H1 (cell line): ENCODE measurements at regions not wholly inside any gene's neighbourhood (a gene's known extent, or its start where the extent isn't known, plus 50 kb on each side); places are given as distances from the start of the nearest gene placed in this dataset.

ENCODE experiments used
- CTCF ChIA-PET: fragments of 300-600 bp; sonication (Branson Sonifier 250); formaldehyde crosslinking; loops from one replicate; lab custom pipeline; 2021; ENCODE audit not compliant: partially characterized antibody; lab: Charles Lee
- POLR2A ChIA-PET: fragments of 300-600 bp; sonication (Branson Sonifier 250); formaldehyde crosslinking; loops from one replicate; lab custom pipeline; 2021; ENCODE audit warnings: inconsistent platforms; ENCODE audit not compliant: partially characterized antibody; lab: Charles Lee
- DNase-seq, 2 experiments: peaks; one replicate each; pipeline versions ENCODE4 v3.0.0 to v3.0.0-alpha.2; 2010 to 2022; ENCODE audit warnings: low spot score in 2 of 2, low read depth in 1 of 2, mixed read lengths in 1 of 2
- FAIRE-seq: peaks from 2 replicates; lab custom pipeline; 2011; peaks lifted over from hg19 to GRCh38; lab: Jason Lieb, UNC
- H2AFZ ChIP-seq: 2 replicates; pipeline ENCODE4 v1.8.1; 2012; ENCODE audit warnings: low read length, inconsistent platforms
- H2AK5ac ChIP-seq: 2 replicates; pipeline ENCODE4 v1.6.1; 2013; ENCODE audit warnings: low read depth, low read length
- H2BK120ac ChIP-seq: replicated peaks from 2 replicates; pipeline ENCODE3; 2013; ENCODE audit warnings: low read depth, low read length, inconsistent platforms
- H2BK12ac ChIP-seq: 2 replicates; pipeline ENCODE4 v1.6.1; 2013; ENCODE audit warnings: low read depth, low read length
- H2BK15ac ChIP-seq: 2 replicates; pipeline ENCODE4 v1.6.1; 2013; ENCODE audit warnings: low read length
- H2BK20ac ChIP-seq: 2 replicates; pipeline ENCODE4 v1.6.1; 2013; ENCODE audit warnings: low read length
- H2BK5ac ChIP-seq: 2 replicates; pipeline ENCODE4 v1.6.1; 2013; ENCODE audit warnings: low read depth, low read length
- H3K14ac ChIP-seq: 2 replicates; pipeline ENCODE4 v1.6.1; 2013; ENCODE audit warnings: inconsistent platforms; ENCODE audit not compliant: insufficient read length
- H3K18ac ChIP-seq: 2 replicates; pipeline ENCODE4 v1.6.1; 2013; ENCODE audit warnings: low read length; ENCODE audit errors: extremely low read depth
- H3K23ac ChIP-seq: 2 replicates; pipeline ENCODE4 v1.6.1; 2013; ENCODE audit warnings: inconsistent platforms; ENCODE audit not compliant: insufficient read length
- H3K23me2 ChIP-seq: 2 replicates; pipeline ENCODE4 v1.6.1; 2013; ENCODE audit warnings: low read depth, low read length
- H3K27ac ChIP-seq: 2 replicates; pipeline ENCODE4 v1.6.1; 2011; ENCODE audit warnings: low read depth, low read length, inconsistent platforms
- H3K27me3 ChIP-seq, 4 experiments: replicated peaks in 1 of 4; 1 replicate in 1 of 4; 2 replicates in 3 of 4; pipeline versions ENCODE4 v1.6.1 to v1.8.1; 2011 to 2013; ENCODE audit warnings: low read length in 3 of 4, mild to moderate bottlenecking in 3 of 4, inconsistent platforms in 2 of 4, mixed read lengths in 2 of 4, moderate library complexity in 1 of 4; ENCODE audit not compliant: control insufficient read depth in 3 of 4, insufficient read depth in 3 of 4; ENCODE audit errors: extremely low read depth in 1 of 4
- H3K36me3 ChIP-seq, 4 experiments: 2 replicates each; pipeline versions ENCODE4 v1.6.1 to v1.8.1; 2011 to 2013; ENCODE audit warnings: mild to moderate bottlenecking in 4 of 4, low read length in 3 of 4, moderate library complexity in 2 of 4, control low read depth in 1 of 4, inconsistent platforms in 1 of 4; ENCODE audit not compliant: insufficient read depth in 4 of 4, control insufficient read depth in 2 of 4
- H3K4ac ChIP-seq: replicated peaks from 2 replicates; pipeline ENCODE3; 2013; ENCODE audit warnings: low read length, low read depth, mixed read lengths, inconsistent platforms; ENCODE audit not compliant: insufficient read length
- H3K4me1 ChIP-seq, 4 experiments: replicated peaks in 1 of 4; 1 replicate in 1 of 4; 2 replicates in 3 of 4; pipeline versions ENCODE4 v1.6.1 to v1.8.1; 2011 to 2013; ENCODE audit warnings: low read length in 3 of 4, inconsistent platforms in 2 of 4, mixed read lengths in 1 of 4; ENCODE audit not compliant: insufficient read depth in 4 of 4, control insufficient read depth in 3 of 4
- H3K4me2 ChIP-seq, 2 experiments: 2 replicates each; pipeline versions ENCODE4 v1.6.1 to v1.8.1; 2011 to 2013; ENCODE audit warnings: low read depth in 2 of 2, low read length in 2 of 2, control low read depth in 1 of 2, inconsistent platforms in 1 of 2, mild to moderate bottlenecking in 1 of 2; ENCODE audit not compliant: insufficient read depth in 1 of 2
- H3K4me3 ChIP-seq, 4 experiments: fragments of 200-600, 300-600 bp in 1 of 4; sonication (generic), shearing (Covaris generic), sonication (Bioruptor Twin) in 1 of 4; 2 replicates each; pipeline versions ENCODE4 v1.5.1 to v1.8.1; 2011 to 2016; ENCODE audit warnings: low read length in 4 of 4, low read depth in 3 of 4, control low read depth in 2 of 4, inconsistent platforms in 2 of 4, mild to moderate bottlenecking in 2 of 4, mixed read lengths in 1 of 4, moderate library complexity in 1 of 4; ENCODE audit not compliant: insufficient read depth in 2 of 4; ENCODE audit errors: extremely low read depth in 1 of 4
- H3K56ac ChIP-seq: replicated peaks from 2 replicates; pipeline ENCODE3; 2013; ENCODE audit warnings: low read depth, mild to moderate bottlenecking, mixed read lengths, low read length, inconsistent platforms; ENCODE audit not compliant: insufficient read length
- H3K79me1 ChIP-seq: 2 replicates; pipeline ENCODE4 v1.6.1; 2013; ENCODE audit warnings: low read depth, low read length, control low read depth
- H3K79me2 ChIP-seq, 2 experiments: 2 replicates each; pipeline versions ENCODE4 v1.6.1 to v1.8.1; 2012 to 2013; ENCODE audit warnings: low read length in 2 of 2, mild to moderate bottlenecking in 2 of 2, inconsistent platforms in 1 of 2; ENCODE audit not compliant: insufficient read depth in 2 of 2, control insufficient read depth in 1 of 2
- H3K9ac ChIP-seq, 4 experiments: replicated peaks in 1 of 4; 1 replicate in 1 of 4; 2 replicates in 3 of 4; pipeline versions ENCODE4 v1.6.1 to v1.8.1; 2011 to 2013; ENCODE audit warnings: low read depth in 3 of 4, low read length in 3 of 4, control low read depth in 2 of 4, mild to moderate bottlenecking in 2 of 4, moderate library complexity in 2 of 4, inconsistent platforms in 1 of 4; ENCODE audit errors: extremely low read depth in 1 of 4
- H3K9me3 ChIP-seq, 2 experiments: 2 replicates each; pipeline versions ENCODE4 v1.6.1 to v1.8.1; 2012 to 2013; ENCODE audit warnings: mild to moderate bottlenecking in 2 of 2, moderate library complexity in 2 of 2, control low read depth in 1 of 2, inconsistent platforms in 1 of 2, low read depth in 1 of 2, low read length in 1 of 2, mixed read lengths in 1 of 2; ENCODE audit not compliant: insufficient read depth in 2 of 2
- H4K20me1 ChIP-seq, 2 experiments: replicated peaks in 1 of 2; 2 replicates each; pipeline versions ENCODE3 to v1.8.1; 2011 to 2013; ENCODE audit warnings: inconsistent platforms in 2 of 2, low read length in 2 of 2, mild to moderate bottlenecking in 1 of 2; ENCODE audit not compliant: insufficient read depth in 2 of 2, control insufficient read depth in 1 of 2
- H4K5ac ChIP-seq: 2 replicates; pipeline ENCODE4 v1.6.1; 2013; ENCODE audit warnings: low read length, low read depth, mixed read lengths, inconsistent platforms; ENCODE audit not compliant: insufficient read length
- H4K8ac ChIP-seq: 2 replicates; pipeline ENCODE4 v1.8.0; 2013; ENCODE audit warnings: mild to moderate bottlenecking, moderate library complexity, low read length, inconsistent platforms; ENCODE audit not compliant: insufficient read depth; ENCODE audit errors: extremely low read depth
- H4K91ac ChIP-seq: replicated peaks from 2 replicates; pipeline ENCODE3; 2013; ENCODE audit warnings: low read length, mixed read lengths, inconsistent platforms; ENCODE audit not compliant: insufficient read length
- NRF1 ChIP-seq: IDR thresholded peaks from 2 replicates; pipeline ENCODE4 v1.6.1; 2011; ENCODE audit warnings: mild to moderate bottlenecking, low read depth, low read length, improper control_type of control experiment
- POU5F1 ChIP-seq: IDR thresholded peaks from 2 replicates; pipeline ENCODE4 v1.6.1; 2011; ENCODE audit warnings: low read depth, mild to moderate bottlenecking, low read length, moderate library complexity
- RFX5 ChIP-seq: IDR thresholded peaks from 2 replicates; pipeline ENCODE4 v1.6.1; 2011; ENCODE audit warnings: low read depth, low read length, improper control_type of control experiment, borderline replicate concordance
- RNF2 ChIP-seq: fragments of 200-900, 300-1000 bp; sonication (generic); IDR thresholded peaks from 2 replicates; pipeline ENCODE4 v1.7.1; 2016; ENCODE audit warnings: borderline replicate concordance, low read depth, mild to moderate bottlenecking, antibody characterized with exemption, low read length; ENCODE audit not compliant: poor library complexity, severe bottlenecking; ENCODE audit errors: missing control alignments
- SAP30 ChIP-seq: fragments of 300-600 bp; sonication (generic); IDR thresholded peaks from 2 replicates; pipeline ENCODE4 v1.7.1; 2012; ENCODE audit warnings: low read length, moderate library complexity, mild to moderate bottlenecking, inconsistent platforms; ENCODE audit not compliant: insufficient read depth, insufficient replicate concordance
- SIRT6 ChIP-seq: IDR thresholded peaks from one replicate; pipeline ENCODE4 v1.7.1; 2012; ENCODE audit warnings: low read length, inconsistent platforms
- SIX5 ChIP-seq: IDR thresholded peaks from 2 replicates; pipeline ENCODE4 v1.6.1; 2011; ENCODE audit warnings: mild to moderate bottlenecking, low read depth, low read length
- SP4 ChIP-seq: IDR thresholded peaks from 2 replicates; pipeline ENCODE4 v1.6.1; 2012; ENCODE audit warnings: low read length, inconsistent platforms
- YY1 ChIP-seq: IDR thresholded peaks from 2 replicates; pipeline ENCODE4 v1.6.1; 2011; ENCODE audit warnings: low read depth, mild to moderate bottlenecking, low read length
- TF ChIP-seq, protein P1 (sequence below), 3 experiments: IDR thresholded peaks; 1 replicate in 2 of 3; 2 replicates in 1 of 3; pipeline versions ENCODE4 v1.5.1 to v1.6.1; 2011; ENCODE audit warnings: low read length in 3 of 3, mild to moderate bottlenecking in 3 of 3, inconsistent platforms in 2 of 3, low read depth in 1 of 3, moderate library complexity in 1 of 3; ENCODE audit not compliant: insufficient read depth in 1 of 3; ENCODE audit errors: control extremely low read depth in 1 of 3

GRCh38 chr2:41031282-41031681 lies 579.4 kb upstream of the SLC8A1 start:
- no peak overlapping the region for H3K18ac ChIP-seq
- no peaks in the 10 kb centered on the region for H3K27me3 ChIP-seq
- H2BK15ac ChIP-seq = no peak overlapping the region
- H3K9ac ChIP-seq = no peak overlapping the region
- no peak overlapping the region for H2BK12ac ChIP-seq
- H4K8ac ChIP-seq = no peak overlapping the region
- no peak overlapping the region for H3K14ac ChIP-seq
- H3K4me3 ChIP-seq = no peak overlapping the region
- POLR2A ChIA-PET = no interaction called here
- no peak overlapping the region for H3K4me2 ChIP-seq
- H2BK120ac ChIP-seq = no peak overlapping the region
- no peak overlapping the region for H2AFZ ChIP-seq
- no peak overlapping the region for H3K4ac ChIP-seq
- H2AK5ac ChIP-seq = no peak overlapping the region
- H3K23me2 ChIP-seq = no peaks in the 10 kb centered on the region
- H2BK20ac ChIP-seq = no peak overlapping the region
- H3K27ac ChIP-seq = no peak overlapping the region
- no peaks in the 10 kb centered on the region for H3K79me2 ChIP-seq
- no peaks in the 10 kb centered on the region for H3K9me3 ChIP-seq
- CTCF ChIA-PET = interaction anchor here (1.0 kb wide), 1 partner anchor 11 kb away, joined by 3 read pairs; no protein-coding TSS in a partner anchor
- H4K5ac ChIP-seq = no peak overlapping the region
- H4K20me1 ChIP-seq = no peaks in the 10 kb centered on the region
- TF ChIP-seq NRF1 (no peak), POU5F1 (no peak), RNF2 (no peak), SP4 (no peak), SIRT6 (no peak), SAP30 (no peak), RFX5 (no peak), SIX5 (no peak), YY1 (no peak)
- TF ChIP-seq, protein P1, sequence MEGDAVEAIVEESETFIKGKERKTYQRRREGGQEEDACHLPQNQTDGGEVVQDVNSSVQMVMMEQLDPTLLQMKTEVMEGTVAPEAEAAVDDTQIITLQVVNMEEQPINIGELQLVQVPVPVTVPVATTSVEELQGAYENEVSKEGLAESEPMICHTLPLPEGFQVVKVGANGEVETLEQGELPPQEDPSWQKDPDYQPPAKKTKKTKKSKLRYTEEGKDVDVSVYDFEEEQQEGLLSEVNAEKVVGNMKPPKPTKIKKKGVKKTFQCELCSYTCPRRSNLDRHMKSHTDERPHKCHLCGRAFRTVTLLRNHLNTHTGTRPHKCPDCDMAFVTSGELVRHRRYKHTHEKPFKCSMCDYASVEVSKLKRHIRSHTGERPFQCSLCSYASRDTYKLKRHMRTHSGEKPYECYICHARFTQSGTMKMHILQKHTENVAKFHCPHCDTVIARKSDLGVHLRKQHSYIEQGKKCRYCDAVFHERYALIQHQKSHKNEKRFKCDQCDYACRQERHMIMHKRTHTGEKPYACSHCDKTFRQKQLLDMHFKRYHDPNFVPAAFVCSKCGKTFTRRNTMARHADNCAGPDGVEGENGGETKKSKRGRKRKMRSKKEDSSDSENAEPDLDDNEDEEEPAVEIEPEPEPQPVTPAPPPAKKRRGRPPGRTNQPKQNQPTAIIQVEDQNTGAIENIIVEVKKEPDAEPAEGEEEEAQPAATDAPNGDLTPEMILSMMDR (IDR thresholded peaks at IDR 0.05; ENCODE audit: control extremely low read depth in 1 of 3, insufficient read depth in 1 of 3, low read depth in 1 of 3, low read length in 3 of 3) = no peak
- no peak overlapping the region for H3K23ac ChIP-seq
- H2BK5ac ChIP-seq = no peak overlapping the region
- no peak overlapping the region for H4K91ac ChIP-seq
- no peak for FAIRE-seq
- DNase-seq = no peak
- peaks cover 0 to 5% (median 0%) of the 10 kb centered on the region in 4 experiments; a peak in 2 of 7 replicates for H3K4me1 ChIP-seq
- no peaks in the 10 kb centered on the region for H3K36me3 ChIP-seq
- H3K56ac ChIP-seq = no peak overlapping the region
- H3K79me1 ChIP-seq = no peaks in the 10 kb centered on the region
